HCT116 (cell line): ENCODE measurements at regions not wholly inside any gene's neighbourhood (a gene's known extent, or its start where the extent isn't known, plus 50 kb on each side); places are given as distances from the start of the nearest gene placed in this dataset.
"Not testable (repeated sequence)": the region's sequence is repeated elsewhere in the genome, so short reads cannot be mapped to it uniquely, and the experiment has no call there.

Experiments
- ATAC-seq: fragments of 200-7000 bp; cut with Tn5 transposase; 2 replicates; pipeline ENCODE4 v1.9.1; 2020; ENCODE audit warnings: mild to moderate bottlenecking, moderate library complexity
- BruUV-seq: library from RNA; stranded (reverse); fragments of 400-500 nt; replicated peaks from 2 replicates; lab custom pipeline; 2021; lab: Mats Ljungman, UMichigan
- CTCF ChIA-PET: fragments of 300-600 bp; sonication (Branson Sonifier 250); formaldehyde crosslinking; loops from one replicate; lab custom pipeline; 2021; ENCODE audit warnings: antibody characterized with exemption; lab: Charles Lee
- POLR2A ChIA-PET: fragments of 300-600, 350-600 bp; sonication (Branson Sonifier 250); formaldehyde crosslinking; loops from one replicate; lab custom pipeline; 2021; ENCODE audit warnings: antibody characterized with exemption; lab: Charles Lee
- RAD21 ChIA-PET, 2 experiments: fragments of 300-600 bp; sonication (Branson Sonifier 250); formaldehyde crosslinking; loops; one replicate each; lab custom pipeline; 2023; ENCODE audit warnings: low total read pairs in 2 of 2; ENCODE audit not compliant: uncharacterized antibody in 2 of 2, unreplicated experiment in 2 of 2, low non-redundant PET in 1 of 2; lab: Charles Lee
- DNase-seq: peaks from one replicate; pipeline ENCODE4 v3.0.0-alpha.2; 2010; ENCODE audit warnings: low read depth, low spot score
- H2AFZ ChIP-seq: fragments of 200-600 bp; shearing (Covaris generic), sonication (generic); 2 replicates; pipeline ENCODE4 v1.6.1; 2017; ENCODE audit warnings: low read depth, mixed run types, mixed read lengths, antibody characterized with exemption, low read length; ENCODE audit not compliant: poor library complexity, severe bottlenecking
- H3K27ac ChIP-seq: 2 replicates; pipeline ENCODE4 v1.5.1; 2012; ENCODE audit warnings: low read depth, low read length
- H3K27me3 ChIP-seq: fragments of 200-600 bp; sonication (generic); 2 replicates; pipeline ENCODE4 v1.6.1; 2016; ENCODE audit warnings: mixed run types, low read length, mixed read lengths; ENCODE audit not compliant: insufficient read depth
- H3K36me3 ChIP-seq, 2 experiments: fragments of 200-500 bp in 1 of 2; fragments of 200-600 bp in 1 of 2; sonication (Bioruptor generic) in 1 of 2; sonication (generic) in 1 of 2; 2 replicates each; pipeline versions ENCODE4 v1.5.1 to v1.6.1; 2014 to 2016; ENCODE audit warnings: low read length in 2 of 2, inconsistent platforms in 1 of 2, mixed read lengths in 1 of 2, mixed run types in 1 of 2; ENCODE audit not compliant: insufficient read depth in 2 of 2, control insufficient read depth in 1 of 2
- H3K4me1 ChIP-seq, 2 experiments: fragments of 200-600 bp in 1 of 2; sonication (generic) in 1 of 2; 2 replicates each; pipeline versions ENCODE4 v1.5.1 to v1.6.1; 2012 to 2017; ENCODE audit warnings: low read length in 2 of 2, inconsistent platforms in 1 of 2, mild to moderate bottlenecking in 1 of 2, mixed read lengths in 1 of 2, mixed run types in 1 of 2, moderate library complexity in 1 of 2; ENCODE audit not compliant: insufficient read depth in 2 of 2, control insufficient read depth in 1 of 2
- H3K4me2 ChIP-seq: fragments of 200-600 bp; sonication (generic); 2 replicates; pipeline ENCODE4 v1.6.1; 2017; ENCODE audit warnings: mixed run types, low read length, mixed read lengths
- H3K4me3 ChIP-seq, 2 experiments: fragments of 200-600 bp in 1 of 2; sonication (generic) in 1 of 2; replicated peaks in 1 of 2; 2 replicates each; pipeline ENCODE4 v1.5.1; 2011 to 2016; ENCODE audit warnings: low read length in 2 of 2, control low read depth in 1 of 2, low read depth in 1 of 2, mild to moderate bottlenecking in 1 of 2, mixed read lengths in 1 of 2, mixed run types in 1 of 2
- H3K79me2 ChIP-seq: fragments of 200-600 bp; sonication (generic); 2 replicates; pipeline ENCODE4 v1.6.1; 2017; ENCODE audit warnings: mild to moderate bottlenecking, mixed run types, low read length, moderate library complexity, mixed read lengths; ENCODE audit not compliant: insufficient read depth
- H3K9ac ChIP-seq: fragments of 200-600 bp; sonication (generic); 2 replicates; pipeline ENCODE4 v1.6.1; 2016; ENCODE audit warnings: low read length, mixed read lengths
- H3K9me2 ChIP-seq: fragments of 200-600 bp; sonication (generic), shearing (Covaris generic); 2 replicates; pipeline ENCODE4 v1.6.1; 2017; ENCODE audit warnings: mixed run types, mild to moderate bottlenecking, moderate library complexity; ENCODE audit not compliant: insufficient read depth
- H3K9me3 ChIP-seq, 2 experiments: fragments of 200-500 bp in 1 of 2; fragments of 200-600 bp in 1 of 2; sonication (Bioruptor generic) in 1 of 2; sonication (generic) in 1 of 2; 2 replicates each; pipeline ENCODE4 v1.6.1; 2014 to 2017; ENCODE audit warnings: low read length in 2 of 2, mixed read lengths in 2 of 2, inconsistent platforms in 1 of 2, low read depth in 1 of 2, mild to moderate bottlenecking in 1 of 2, mixed run types in 1 of 2, moderate library complexity in 1 of 2; ENCODE audit not compliant: control insufficient read depth in 1 of 2, insufficient read depth in 1 of 2
- H4K20me1 ChIP-seq: fragments of 200-600 bp; sonication (generic), shearing (Covaris generic); 2 replicates; pipeline ENCODE4 v1.6.1; 2017; ENCODE audit warnings: mixed run types, mild to moderate bottlenecking, moderate library complexity; ENCODE audit not compliant: insufficient read depth
- intact Hi-C: fragments of 100-400 bp; cut with micrococcal nuclease; formaldehyde crosslinking; loops from 2 replicates; pipeline ENCODE4 v1.10.0; 2022

GRCh38 chr1:120304341-120304740 is 110.5 kb upstream of the NBPF8 start:
- H3K27me3 ChIP-seq, H2AFZ ChIP-seq, H3K4me3 ChIP-seq, H3K9me3 ChIP-seq, H3K27ac ChIP-seq, CTCF ChIA-PET, H3K36me3 ChIP-seq, POLR2A ChIA-PET, H3K9me2 ChIP-seq, RAD21 ChIA-PET, H3K4me1 ChIP-seq, H3K4me2 ChIP-seq, H3K79me2 ChIP-seq, intact Hi-C loops, BruUV-seq, H4K20me1 ChIP-seq, DNase-seq, H3K9ac ChIP-seq: not testable (repeated sequence)
- peak; percentile 73 for ATAC-seq

GRCh38 chr1:120299433-120300057 is 115.3 kb upstream of the NBPF8 start:
- DNase-seq, H3K27me3 ChIP-seq, H3K36me3 ChIP-seq, CTCF ChIA-PET, H3K9ac ChIP-seq, POLR2A ChIA-PET, intact Hi-C loops, H3K4me3 ChIP-seq, RAD21 ChIA-PET, H4K20me1 ChIP-seq, H3K9me3 ChIP-seq, BruUV-seq, H3K9me2 ChIP-seq, H3K4me2 ChIP-seq, H3K27ac ChIP-seq, H3K4me1 ChIP-seq, H3K79me2 ChIP-seq, H2AFZ ChIP-seq: not testable (repeated sequence)
- ATAC-seq = peak; percentile 64

GRCh38 chr1:120298487-120298886 is 116.3 kb upstream of the NBPF8 start:
- H3K9me3 ChIP-seq, H3K79me2 ChIP-seq, ATAC-seq, H3K4me1 ChIP-seq, intact Hi-C loops, DNase-seq, H3K27me3 ChIP-seq, BruUV-seq, H3K9me2 ChIP-seq, H4K20me1 ChIP-seq, CTCF ChIA-PET, H3K9ac ChIP-seq, H3K4me3 ChIP-seq, POLR2A ChIA-PET, H3K4me2 ChIP-seq, H2AFZ ChIP-seq, H3K27ac ChIP-seq, H3K36me3 ChIP-seq, RAD21 ChIA-PET: not testable (repeated sequence)

- H3K9me3 ChIP-seq, RAD21 ChIA-PET, H3K27ac ChIP-seq, H3K27me3 ChIP-seq, H3K4me3 ChIP-seq, H3K4me2 ChIP-seq, POLR2A ChIA-PET, CTCF ChIA-PET, intact Hi-C loops, H3K79me2 ChIP-seq, DNase-seq, H4K20me1 ChIP-seq, H3K9ac ChIP-seq, H3K36me3 ChIP-seq, H2AFZ ChIP-seq, ATAC-seq, H3K9me2 ChIP-seq, H3K4me1 ChIP-seq, BruUV-seq: not testable (repeated sequence)
Observed at GRCh38 chr1:120297345-120297953, 117.4 kb upstream of the NBPF8 start.
